ENCODE measurements at regions not wholly inside any gene's neighbourhood (a gene's known extent, or its start where the extent isn't known, plus 50 kb on each side); places are given as distances from the start of the nearest gene placed in this dataset.

DNA sequence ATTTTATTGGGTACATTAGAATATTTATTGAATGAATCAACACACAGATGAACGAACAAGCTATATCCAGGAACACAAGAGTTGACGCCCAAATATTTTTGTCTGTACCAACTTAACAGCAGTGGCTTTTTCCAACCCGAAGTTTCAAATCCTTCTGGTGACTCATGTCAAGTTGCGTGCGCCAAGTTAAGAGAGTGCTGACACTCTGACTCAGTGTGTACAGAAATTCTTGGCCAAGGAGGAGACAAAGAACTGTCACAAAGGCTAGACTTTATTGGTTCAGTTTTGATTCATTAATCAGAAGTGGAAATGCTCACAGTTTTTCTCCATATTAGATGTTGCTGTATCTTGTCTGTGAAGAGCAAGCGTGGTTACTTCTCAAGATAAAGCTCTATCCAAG, 59.6 kb upstream of the TSC22D2 start:
- intact Hi-C loops (cut with DNase I), result no loop called here
- TF ChIP-seq, protein P1, sequence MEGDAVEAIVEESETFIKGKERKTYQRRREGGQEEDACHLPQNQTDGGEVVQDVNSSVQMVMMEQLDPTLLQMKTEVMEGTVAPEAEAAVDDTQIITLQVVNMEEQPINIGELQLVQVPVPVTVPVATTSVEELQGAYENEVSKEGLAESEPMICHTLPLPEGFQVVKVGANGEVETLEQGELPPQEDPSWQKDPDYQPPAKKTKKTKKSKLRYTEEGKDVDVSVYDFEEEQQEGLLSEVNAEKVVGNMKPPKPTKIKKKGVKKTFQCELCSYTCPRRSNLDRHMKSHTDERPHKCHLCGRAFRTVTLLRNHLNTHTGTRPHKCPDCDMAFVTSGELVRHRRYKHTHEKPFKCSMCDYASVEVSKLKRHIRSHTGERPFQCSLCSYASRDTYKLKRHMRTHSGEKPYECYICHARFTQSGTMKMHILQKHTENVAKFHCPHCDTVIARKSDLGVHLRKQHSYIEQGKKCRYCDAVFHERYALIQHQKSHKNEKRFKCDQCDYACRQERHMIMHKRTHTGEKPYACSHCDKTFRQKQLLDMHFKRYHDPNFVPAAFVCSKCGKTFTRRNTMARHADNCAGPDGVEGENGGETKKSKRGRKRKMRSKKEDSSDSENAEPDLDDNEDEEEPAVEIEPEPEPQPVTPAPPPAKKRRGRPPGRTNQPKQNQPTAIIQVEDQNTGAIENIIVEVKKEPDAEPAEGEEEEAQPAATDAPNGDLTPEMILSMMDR (IDR thresholded peaks at IDR 0.05; ENCODE audit: borderline replicate concordance, extremely low read depth, insufficient read depth), result no peak
- Histone ChIP-seq H3K9me3 (ENCODE audit: control insufficient read depth in 2 of 3, insufficient read depth in 1 of 3, low read length in 3 of 3) (no peaks in the 10 kb centered on the region), H3K4me3 (ENCODE audit: low read length in 3 of 3) (no peak overlapping the region), H3K9ac (ENCODE audit: low read length in 3 of 3) (no peak overlapping the region), H3K27me3 (ENCODE audit: control insufficient read depth, insufficient read depth, low read length) (no peaks in the 10 kb centered on the region), H3K36me3 (ENCODE audit: control insufficient read depth in 2 of 3, insufficient read depth in 3 of 3, low read length in 3 of 3) (no peaks in the 10 kb centered on the region), H3K4me1 (ENCODE audit: control insufficient read depth in 2 of 3, insufficient read depth in 2 of 3, low read depth in 1 of 3, low read length in 3 of 3) (peaks cover 0 to 2% (median 2%) of the 10 kb centered on the region in 3 donors), H3K27ac (ENCODE audit: low read depth in 2 of 2, low read length in 2 of 2) (peak overlapping the region; percentile 65)
- FAIRE-seq, result no peak
- no peak for DNase-seq

DNA sequence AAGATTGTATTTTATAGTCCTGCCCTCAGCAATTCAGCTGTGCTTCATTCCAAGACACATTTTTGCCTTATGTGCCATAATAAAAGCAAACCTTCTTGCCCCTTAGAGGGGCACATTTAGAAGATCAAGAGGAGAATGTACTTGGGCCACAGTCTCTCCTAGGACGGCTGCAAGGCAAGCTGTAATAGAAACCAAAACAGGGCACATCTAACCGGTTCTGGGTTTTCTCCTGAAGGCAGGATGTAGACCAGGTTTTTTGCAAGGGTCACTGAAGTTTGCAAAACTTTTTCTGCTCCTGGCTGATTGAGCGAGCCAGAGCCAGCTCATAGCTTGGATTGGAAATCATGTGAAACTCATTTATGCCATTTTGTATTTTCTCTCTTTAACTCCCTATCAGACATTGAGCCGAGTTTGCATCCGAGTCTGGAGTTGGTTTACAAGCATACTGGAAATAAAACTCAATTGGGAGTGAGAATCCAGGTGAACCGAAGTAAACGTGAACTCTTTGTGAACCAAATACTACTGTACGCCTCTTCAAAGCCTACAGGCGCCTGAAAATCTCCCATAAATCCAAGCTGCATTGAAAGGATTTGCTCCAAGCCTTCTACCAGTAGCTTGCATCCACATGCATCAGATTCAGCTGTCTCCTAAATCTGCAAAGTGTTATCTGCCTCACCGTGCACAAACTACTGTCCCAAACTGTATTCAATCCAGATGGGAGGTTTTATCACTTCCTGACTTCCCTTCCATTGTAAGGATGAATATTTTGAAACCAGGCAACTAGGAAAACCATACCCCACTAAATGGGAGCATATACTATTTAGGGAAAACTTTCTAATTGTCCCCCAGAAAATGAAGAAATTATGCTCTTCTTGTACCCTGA, 60.9 kb upstream of the TSC22D2 start:
- Histone ChIP-seq H3K27ac (ENCODE audit: low read depth in 2 of 2, low read length in 2 of 2) (peak overlapping the region; percentile 66 to 69), H3K9me3 (ENCODE audit: control insufficient read depth in 2 of 3, insufficient read depth in 1 of 3, low read length in 3 of 3) (no peaks in the 10 kb centered on the region), H3K9ac (ENCODE audit: low read length in 3 of 3) (no peak overlapping the region), H3K4me3 (ENCODE audit: low read length in 3 of 3) (no peak overlapping the region), H3K4me1 (ENCODE audit: control insufficient read depth in 2 of 3, insufficient read depth in 2 of 3, low read depth in 1 of 3, low read length in 3 of 3) (peaks cover 0 to 3% (median 2%) of the 10 kb centered on the region in 3 donors), H3K36me3 (ENCODE audit: control insufficient read depth in 2 of 3, insufficient read depth in 3 of 3, low read length in 3 of 3) (no peaks in the 10 kb centered on the region), H3K27me3 (ENCODE audit: control insufficient read depth, insufficient read depth, low read length) (no peaks in the 10 kb centered on the region)
- TF ChIP-seq, protein P1 (IDR thresholded peaks at IDR 0.05; ENCODE audit: borderline replicate concordance, extremely low read depth, insufficient read depth), result no peak
- FAIRE-seq (no peak), DNase-seq (peak in 2 of 5 donors; percentile 65 to 75)
- intact Hi-C loops (cut with DNase I), result no loop called here

DNA sequence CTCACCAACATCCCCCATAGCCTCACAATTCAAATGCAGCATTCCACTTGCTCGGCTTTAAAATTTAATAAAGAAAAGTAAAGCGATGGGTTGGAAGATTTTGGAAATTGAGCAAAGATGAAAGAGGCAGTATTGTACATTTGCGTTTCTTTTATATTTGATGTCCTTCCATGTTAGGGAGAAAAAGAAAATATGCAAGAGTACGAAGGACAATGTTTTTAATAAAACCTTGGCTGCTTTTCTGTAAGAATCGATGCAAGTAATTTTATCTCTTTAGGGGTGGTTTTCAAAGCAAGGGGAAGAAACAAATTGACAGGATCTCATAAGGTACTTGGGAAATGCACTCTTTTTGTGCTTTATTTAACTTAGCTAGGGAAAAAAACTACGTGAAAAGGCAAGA, 61.8 kb upstream of the TSC22D2 start:
- FAIRE-seq, result no peak
- H3K36me3 ChIP-seq (ENCODE audit: control insufficient read depth in 2 of 3, insufficient read depth in 3 of 3, low read length in 3 of 3), result no peaks in the 10 kb centered on the region
- peak overlapping the region in 1 of 2 donors; percentile 61 for H3K27ac ChIP-seq (ENCODE audit: low read depth in 2 of 2, low read length in 2 of 2)
- H3K9me3 ChIP-seq (ENCODE audit: control insufficient read depth in 2 of 3, insufficient read depth in 1 of 3, low read length in 3 of 3), result no peaks in the 10 kb centered on the region
- intact Hi-C loops (cut with DNase I), result no loop called here
- peaks cover 0 to 3% (median 2%) of the 10 kb centered on the region in 3 donors for H3K4me1 ChIP-seq (ENCODE audit: control insufficient read depth in 2 of 3, insufficient read depth in 2 of 3, low read depth in 1 of 3, low read length in 3 of 3)
- no peak overlapping the region for H3K4me3 ChIP-seq (ENCODE audit: low read length in 3 of 3)
- TF ChIP-seq, protein P1 (IDR thresholded peaks at IDR 0.05; ENCODE audit: borderline replicate concordance, extremely low read depth, insufficient read depth), result no peak
- no peak overlapping the region for H3K9ac ChIP-seq (ENCODE audit: low read length in 3 of 3)
- no peak for DNase-seq
- H3K27me3 ChIP-seq (ENCODE audit: control insufficient read depth, insufficient read depth, low read length), result no peaks in the 10 kb centered on the region

Data from kidney (tissue), 13 donors.